ENCODE measurements at regions not wholly inside any gene's neighbourhood (a gene's known extent, or its start where the extent isn't known, plus 50 kb on each side); places are given as distances from the start of the nearest gene placed in this dataset.

DNA sequence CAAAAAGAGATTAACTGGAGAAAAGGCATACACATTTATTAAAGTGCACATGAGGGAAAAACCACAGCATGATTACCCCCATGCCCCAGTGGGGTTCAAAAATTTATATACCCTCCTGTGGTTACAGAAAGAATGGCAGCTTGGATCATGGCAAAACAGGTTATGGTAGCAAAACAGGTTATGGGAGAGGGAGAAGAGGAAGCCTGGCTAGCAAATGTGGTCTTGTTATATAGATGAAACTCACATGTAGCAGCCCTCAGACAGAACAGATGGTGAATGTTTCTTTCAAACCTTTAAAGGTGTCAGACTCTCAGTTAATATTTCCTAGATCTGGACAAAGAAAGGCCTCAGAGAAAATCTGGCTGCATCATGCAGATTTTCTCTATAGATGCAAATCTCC lies 178.2 kb upstream of the ZC3H15 start:
- TF ChIP-seq GATA2 (IDR thresholded peaks at IDR 0.05; ENCODE audit: low read depth, low read length) (no peak), GATA3 (IDR thresholded peaks at IDR 0.05; ENCODE audit: low read depth, low read length) (no peak)
